ENCODE measurements at regions not wholly inside any gene's neighbourhood (a gene's known extent, or its start where the extent isn't known, plus 50 kb on each side); places are given as distances from the start of the nearest gene placed in this dataset.
"Not testable (repeated sequence)": the region's sequence is repeated elsewhere in the genome, so short reads cannot be mapped to it uniquely, and the experiment has no call there.

DNA sequence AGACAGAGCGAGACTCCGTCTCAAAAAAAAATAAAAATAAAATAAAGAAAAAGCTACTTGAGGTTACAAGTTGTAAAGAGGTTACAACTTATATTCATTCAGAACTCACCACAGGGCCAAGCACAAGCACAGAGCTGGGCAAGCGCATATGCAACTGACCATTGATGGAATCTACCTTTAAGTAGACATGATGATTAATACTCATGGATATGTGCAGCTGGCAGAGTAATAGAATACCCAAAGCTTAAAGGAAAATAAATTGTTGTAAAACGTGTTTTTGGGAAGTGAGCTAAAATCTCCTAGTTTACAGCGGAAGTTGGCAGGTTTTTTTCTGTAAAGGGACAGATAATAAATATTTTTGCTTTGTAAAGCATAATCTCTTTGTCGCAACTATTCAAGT is 111.6 kb downstream of the TMEM168 start:
- no TSS peak for BruUV-seq (replicated peaks)
- POLR2A ChIA-PET (ENCODE audit: unreplicated experiment), result no interaction called here
- H3K27me3 ChIP-seq (ENCODE audit: insufficient read depth, low read depth), result no peaks in the 10 kb centered on the region
- no peak overlapping the region for H2AFZ ChIP-seq
- no peak overlapping the region for H3K27ac ChIP-seq
- no peaks in the 10 kb centered on the region for H3F3A ChIP-seq (ENCODE audit: insufficient read depth, low read depth)
- no peaks in the 10 kb centered on the region for H3K4me1 ChIP-seq (replicated peaks; ENCODE audit: insufficient read depth)
- CTCF ChIA-PET, result no interaction called here
- no peak overlapping the region for H3K4me2 ChIP-seq
- no peak overlapping the region for H3K4me3 ChIP-seq
- TF ChIP-seq EZH2 (IDR thresholded peaks at IDR 0.05; ENCODE audit: low read depth), result no peak
- TF ChIP-seq, protein P1, sequence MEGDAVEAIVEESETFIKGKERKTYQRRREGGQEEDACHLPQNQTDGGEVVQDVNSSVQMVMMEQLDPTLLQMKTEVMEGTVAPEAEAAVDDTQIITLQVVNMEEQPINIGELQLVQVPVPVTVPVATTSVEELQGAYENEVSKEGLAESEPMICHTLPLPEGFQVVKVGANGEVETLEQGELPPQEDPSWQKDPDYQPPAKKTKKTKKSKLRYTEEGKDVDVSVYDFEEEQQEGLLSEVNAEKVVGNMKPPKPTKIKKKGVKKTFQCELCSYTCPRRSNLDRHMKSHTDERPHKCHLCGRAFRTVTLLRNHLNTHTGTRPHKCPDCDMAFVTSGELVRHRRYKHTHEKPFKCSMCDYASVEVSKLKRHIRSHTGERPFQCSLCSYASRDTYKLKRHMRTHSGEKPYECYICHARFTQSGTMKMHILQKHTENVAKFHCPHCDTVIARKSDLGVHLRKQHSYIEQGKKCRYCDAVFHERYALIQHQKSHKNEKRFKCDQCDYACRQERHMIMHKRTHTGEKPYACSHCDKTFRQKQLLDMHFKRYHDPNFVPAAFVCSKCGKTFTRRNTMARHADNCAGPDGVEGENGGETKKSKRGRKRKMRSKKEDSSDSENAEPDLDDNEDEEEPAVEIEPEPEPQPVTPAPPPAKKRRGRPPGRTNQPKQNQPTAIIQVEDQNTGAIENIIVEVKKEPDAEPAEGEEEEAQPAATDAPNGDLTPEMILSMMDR (conservative IDR thresholded peaks at IDR 0.05), result no peak
- no peak for DNase-seq
- H3K36me3 ChIP-seq (ENCODE audit: low read depth), result no peaks in the 10 kb centered on the region
- intact Hi-C loops (cut with micrococcal nuclease; ENCODE audit: unreplicated experiment), result no loop called here
- H3K79me2 ChIP-seq (ENCODE audit: low read depth), result no peaks in the 10 kb centered on the region
- H3K9me2 ChIP-seq (ENCODE audit: insufficient read depth), result no peaks in the 10 kb centered on the region
- no peaks in the 10 kb centered on the region for H4K20me1 ChIP-seq (ENCODE audit: insufficient read depth)
- no peaks in the 10 kb centered on the region for H3K9me3 ChIP-seq (ENCODE audit: insufficient read depth, low read depth)

DNA sequence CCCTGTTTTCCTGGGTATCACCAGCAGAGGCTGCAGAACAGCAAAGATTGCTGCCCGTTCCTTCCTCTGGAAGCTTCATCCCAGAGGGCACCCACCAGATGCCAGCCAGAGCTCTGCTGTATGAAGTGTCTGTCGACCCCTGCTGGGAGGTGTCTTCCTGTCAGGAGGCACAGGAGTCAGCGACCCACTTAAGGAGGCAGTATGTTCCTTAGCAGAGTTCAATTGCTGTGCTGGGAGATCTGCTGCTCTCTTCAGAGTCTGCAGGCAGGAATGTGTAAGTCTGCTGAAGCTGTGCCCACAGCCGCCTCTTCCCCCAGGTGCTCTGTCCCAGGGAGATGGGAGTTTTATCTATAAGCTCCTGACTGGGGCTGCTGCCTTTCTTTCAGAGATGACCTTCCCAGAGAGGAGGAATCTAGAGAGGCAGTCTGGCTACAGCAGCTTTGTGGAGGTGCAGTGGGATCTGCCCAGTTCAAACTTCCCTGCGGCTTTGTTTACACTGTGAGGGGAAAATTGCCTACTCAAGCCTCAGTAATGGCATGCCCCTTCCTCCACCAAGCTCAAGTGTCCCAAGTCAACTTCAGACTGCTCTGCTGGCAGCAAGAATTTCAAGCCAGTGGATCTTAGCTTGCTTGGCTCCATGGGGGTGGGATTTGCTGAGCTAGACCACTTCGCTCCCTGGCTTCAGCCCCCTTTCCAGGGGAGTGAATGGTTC is 100.6 kb downstream of the TMEM168 start:
- H3K4me3 ChIP-seq; H3K4me2 ChIP-seq; H3K79me2 ChIP-seq (ENCODE audit: low read depth); H3K36me3 ChIP-seq (ENCODE audit: low read depth); POLR2A ChIA-PET (ENCODE audit: unreplicated experiment); DNase-seq; BruUV-seq (replicated peaks); H3K4me1 ChIP-seq (replicated peaks; ENCODE audit: insufficient read depth); H4K20me1 ChIP-seq (ENCODE audit: insufficient read depth); CTCF ChIA-PET; H3K9me2 ChIP-seq (ENCODE audit: insufficient read depth); H3K27me3 ChIP-seq (ENCODE audit: insufficient read depth, low read depth); H3K27ac ChIP-seq; H3K9me3 ChIP-seq (ENCODE audit: insufficient read depth, low read depth); intact Hi-C loops (cut with micrococcal nuclease; ENCODE audit: unreplicated experiment); H3F3A ChIP-seq (ENCODE audit: insufficient read depth, low read depth); H2AFZ ChIP-seq: not testable (repeated sequence)

DNA sequence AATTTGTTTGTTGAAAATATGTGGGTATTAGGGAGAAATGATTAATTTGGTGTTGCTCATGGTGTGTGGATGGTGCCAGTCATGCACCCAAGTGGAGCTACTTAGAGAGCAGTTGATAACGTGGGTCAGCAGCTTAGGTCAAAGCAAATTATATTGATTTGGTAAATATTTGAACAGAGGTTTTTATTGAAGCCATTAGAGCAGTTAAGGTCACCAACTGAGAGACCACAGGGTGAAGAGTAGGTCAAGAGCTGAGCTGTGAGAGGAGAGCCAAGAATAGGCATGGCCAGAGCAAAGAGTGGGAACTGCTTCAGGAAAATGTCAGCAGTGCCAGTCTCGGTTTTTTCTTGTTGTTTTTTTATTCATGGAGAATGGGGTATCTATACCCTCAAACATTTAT is 97.9 kb downstream of the TMEM168 start:
- BruUV-seq (replicated peaks), result no TSS peak
- no peak for DNase-seq
- CTCF ChIA-PET, result no interaction called here

DNA sequence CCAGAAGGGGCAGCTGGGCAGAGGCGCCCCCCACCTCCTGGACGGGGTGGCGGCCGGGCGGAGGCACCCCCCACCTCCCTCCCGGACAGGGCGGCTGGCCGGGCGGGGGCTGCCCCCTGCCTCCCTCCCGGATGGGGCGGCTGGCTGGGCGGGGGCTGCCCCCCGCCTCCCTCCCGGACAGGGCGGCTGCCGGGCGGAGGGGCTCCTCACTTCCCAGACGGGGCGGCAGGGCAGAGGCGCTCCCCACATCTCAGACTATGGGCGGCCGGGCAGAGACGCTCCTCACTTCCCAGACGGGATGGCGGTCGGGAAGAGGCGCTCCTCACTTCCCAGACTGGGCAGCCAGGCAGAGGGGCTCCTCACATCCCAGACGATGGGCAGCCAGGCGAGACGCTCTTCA is 93.0 kb downstream of the TMEM168 start:
- H3K27ac ChIP-seq; CTCF ChIA-PET; H3K27me3 ChIP-seq (ENCODE audit: insufficient read depth, low read depth); BruUV-seq (replicated peaks); H3K36me3 ChIP-seq (ENCODE audit: low read depth); H3F3A ChIP-seq (ENCODE audit: insufficient read depth, low read depth); POLR2A ChIA-PET (ENCODE audit: unreplicated experiment); H3K79me2 ChIP-seq (ENCODE audit: low read depth); intact Hi-C loops (cut with micrococcal nuclease; ENCODE audit: unreplicated experiment); H3K4me2 ChIP-seq; H3K4me1 ChIP-seq (replicated peaks; ENCODE audit: insufficient read depth); H2AFZ ChIP-seq; H3K9me2 ChIP-seq (ENCODE audit: insufficient read depth); H3K4me3 ChIP-seq; DNase-seq; H3K9me3 ChIP-seq (ENCODE audit: insufficient read depth, low read depth); H4K20me1 ChIP-seq (ENCODE audit: insufficient read depth): not testable (repeated sequence)

More for the DNA sequence above, 97.9 kb downstream of the TMEM168 start:
- Histone ChIP-seq H3K79me2 (ENCODE audit: low read depth) (no peaks in the 10 kb centered on the region), H3K36me3 (ENCODE audit: low read depth) (no peaks in the 10 kb centered on the region), H2AFZ (no peak overlapping the region), H3F3A (ENCODE audit: insufficient read depth, low read depth) (no peaks in the 10 kb centered on the region), H3K4me2 (no peak overlapping the region), H4K20me1 (ENCODE audit: insufficient read depth) (no peaks in the 10 kb centered on the region), H3K27ac (no peak overlapping the region), H3K9me2 (ENCODE audit: insufficient read depth) (no peaks in the 10 kb centered on the region), H3K27me3 (ENCODE audit: insufficient read depth, low read depth) (no peaks in the 10 kb centered on the region), H3K9me3 (ENCODE audit: insufficient read depth, low read depth) (no peaks in the 10 kb centered on the region), H3K4me1 (replicated peaks; ENCODE audit: insufficient read depth) (no peaks in the 10 kb centered on the region), H3K4me3 (no peak overlapping the region)
- TF ChIP-seq, protein P1 (conservative IDR thresholded peaks at IDR 0.05), result no peak
- TF ChIP-seq EZH2 (IDR thresholded peaks at IDR 0.05; ENCODE audit: low read depth), result no peak
- POLR2A ChIA-PET (ENCODE audit: unreplicated experiment), result no interaction called here
- intact Hi-C loops (cut with micrococcal nuclease; ENCODE audit: unreplicated experiment), result no loop called here
